Type B pancreatic cell (in vitro differentiated cells): ENCODE measurements at regions not wholly inside any gene's neighbourhood (a gene's known extent, or its start where the extent isn't known, plus 50 kb on each side); places are given as distances from the start of the nearest gene placed in this dataset.

Experiments
- DNase-seq: peaks from one replicate; pipeline ENCODE4 v3.0.0; 2021; ENCODE audit warnings: mixed read lengths; ENCODE audit not compliant: unreplicated experiment; ENCODE audit errors: extremely low spot score
- H3K27ac Mint-ChIP-seq: 2 replicates; pipeline ENCODE4 v1.8.0; 2021; ENCODE audit warnings: mild to moderate bottlenecking, mixed read lengths
- H3K27me3 Mint-ChIP-seq: 2 replicates; pipeline ENCODE4 v1.8.0; 2021; ENCODE audit warnings: mixed read lengths
- H3K36me3 Mint-ChIP-seq: 2 replicates; pipeline ENCODE4 v1.8.0; 2021; ENCODE audit warnings: mixed read lengths
- H3K4me1 Mint-ChIP-seq: one replicate; pipeline ENCODE4 v1.8.0; 2021; ENCODE audit warnings: mixed read lengths; ENCODE audit not compliant: unreplicated experiment
- H3K4me3 Mint-ChIP-seq: 2 replicates; pipeline ENCODE4 v1.8.0; 2021; ENCODE audit warnings: mild to moderate bottlenecking, mixed read lengths
- H3K9me3 Mint-ChIP-seq: 2 replicates; pipeline ENCODE4 v1.8.0; 2021; ENCODE audit warnings: mixed read lengths
- CTCF ChIP-seq: fragments of 200-600 bp; sonication (generic); conservative IDR thresholded peaks from 2 replicates; pipeline ENCODE4 v1.5.0; 2021; ENCODE audit warnings: antibody characterized with exemption, mild to moderate bottlenecking

GRCh38 chr11:123250892-123251656 is 56.0 kb upstream of the CLMP start:
- H3K9me3 Mint-ChIP-seq = no peaks in the 10 kb centered on the region
- no peak overlapping the region for H3K4me3 Mint-ChIP-seq
- peaks cover 29% of the 10 kb centered on the region for H3K4me1 Mint-ChIP-seq
- H3K27ac Mint-ChIP-seq = no peak overlapping the region
- no peak for TF ChIP-seq CTCF
- H3K27me3 Mint-ChIP-seq = peaks cover 13% of the 10 kb centered on the region
- DNase-seq = no peak
- no peaks in the 10 kb centered on the region for H3K36me3 Mint-ChIP-seq

DNA sequence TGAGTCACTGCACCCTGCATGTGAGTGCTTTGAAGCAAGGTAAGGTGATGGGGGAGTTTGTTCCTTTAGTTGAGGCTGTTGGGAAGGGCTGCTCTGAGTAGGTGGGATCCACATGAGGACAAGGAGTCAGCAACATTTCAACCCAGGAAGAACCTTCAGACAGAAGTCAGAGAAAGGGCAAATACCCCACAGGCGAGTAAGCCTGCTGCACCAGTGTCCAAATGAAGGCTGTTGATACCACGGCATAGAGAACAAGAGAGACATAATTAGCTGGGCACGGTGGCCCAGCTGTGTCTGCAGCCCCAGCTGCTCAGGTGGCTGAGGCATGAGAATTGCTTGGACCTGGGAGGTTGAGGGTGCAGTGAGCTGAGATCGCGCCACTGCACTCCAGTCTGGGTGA is 54.3 kb upstream of the CLMP start:
- H3K36me3 Mint-ChIP-seq = no peaks in the 10 kb centered on the region
- H3K4me3 Mint-ChIP-seq = no peak overlapping the region
- no peaks in the 10 kb centered on the region for H3K9me3 Mint-ChIP-seq

DNA sequence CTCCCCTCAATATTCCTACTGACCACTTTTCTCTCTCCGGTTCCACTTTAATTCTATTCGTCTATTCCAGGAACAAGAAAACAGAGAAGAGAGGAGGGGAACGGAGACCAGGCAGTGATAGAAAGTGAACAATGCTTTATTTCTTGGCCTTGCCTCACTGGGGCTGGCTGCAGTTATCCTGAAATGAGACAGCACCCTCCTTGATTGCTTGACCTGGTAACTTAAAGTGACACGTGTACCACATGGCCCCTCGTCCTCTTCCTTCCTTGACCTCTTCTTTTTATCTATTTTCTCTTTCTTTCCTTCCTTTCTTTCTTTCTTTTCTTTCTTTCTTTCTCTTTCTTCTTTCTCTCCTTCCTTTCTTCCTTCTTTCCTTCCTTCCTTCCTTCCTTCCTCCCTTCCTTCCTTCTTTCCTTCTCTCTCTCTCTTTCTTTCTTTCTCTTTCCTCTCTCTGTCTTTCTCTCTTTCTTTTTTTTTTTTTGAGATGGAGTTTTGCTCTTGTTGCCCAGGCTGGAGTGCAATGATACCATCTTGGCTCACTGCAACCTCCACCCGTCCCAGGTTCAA is 52.8 kb upstream of the CLMP start:
- Mint-ChIP-seq H3K27me3 (peaks cover 18% of the 10 kb centered on the region), H3K9me3 (no peaks in the 10 kb centered on the region), H3K4me3 (no peak overlapping the region), H3K36me3 (no peaks in the 10 kb centered on the region), H3K4me1 (peaks cover 28% of the 10 kb centered on the region), H3K27ac (no peak overlapping the region)
- DNase-seq = no peak
- no peak for TF ChIP-seq CTCF

More for the DNA sequence above, 54.3 kb upstream of the CLMP start:
- peaks cover 22% of the 10 kb centered on the region for H3K4me1 Mint-ChIP-seq
- TF ChIP-seq CTCF = no peak
- peaks cover 13% of the 10 kb centered on the region for H3K27me3 Mint-ChIP-seq
- DNase-seq = no peak
- H3K27ac Mint-ChIP-seq = no peak overlapping the region

- no peak for DNase-seq
- Mint-ChIP-seq H3K4me1 (peaks cover 28% of the 10 kb centered on the region), H3K9me3 (no peaks in the 10 kb centered on the region), H3K36me3 (no peaks in the 10 kb centered on the region), H3K27ac (peak overlapping the region; percentile 10), H3K4me3 (peak overlapping the region; percentile 57), H3K27me3 (peaks cover 16% of the 10 kb centered on the region)
- TF ChIP-seq CTCF = peak; percentile 38
These were observed 52.4 kb upstream of the CLMP start for GRCh38 chr11:123247496-123247799.

DNA sequence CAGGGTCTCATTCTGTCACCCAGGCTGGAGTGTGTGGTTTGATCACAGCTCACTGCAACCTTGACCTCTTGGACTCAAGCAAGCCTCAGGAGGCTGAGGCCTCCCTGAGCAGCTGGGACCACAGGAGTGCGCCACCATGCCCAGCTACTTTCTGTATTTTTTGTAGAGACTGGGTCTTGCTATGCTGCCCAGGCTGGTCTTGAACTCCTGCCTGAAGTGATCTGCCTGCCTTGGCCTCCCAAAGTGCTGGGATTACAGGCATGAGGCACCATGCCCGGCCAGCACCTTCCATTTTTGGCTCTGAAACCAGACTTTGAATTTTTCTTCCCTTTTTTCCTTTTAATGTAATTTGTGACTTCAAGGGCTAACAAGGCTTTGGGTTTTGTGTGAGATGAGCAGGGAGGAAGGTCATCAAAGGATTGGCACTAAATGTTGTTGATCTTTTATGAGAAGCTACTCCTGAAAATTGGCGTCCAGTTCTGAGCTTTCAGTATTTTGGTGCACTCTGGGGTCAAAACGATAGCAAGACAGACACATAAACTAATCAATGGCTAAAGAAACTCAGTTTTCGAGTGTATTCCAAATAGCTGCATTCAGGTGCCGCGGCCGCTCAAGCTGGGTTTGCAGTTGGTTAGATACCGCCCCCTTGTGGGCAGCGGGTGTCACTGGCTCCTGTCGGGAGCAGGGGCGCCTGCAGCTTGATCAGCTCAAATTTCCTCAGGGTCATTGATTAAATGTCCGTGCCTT is 51.9 kb upstream of the CLMP start:
- H3K4me1 Mint-ChIP-seq = peaks cover 28% of the 10 kb centered on the region
- TF ChIP-seq CTCF = peak; percentile 100
- no peaks in the 10 kb centered on the region for H3K36me3 Mint-ChIP-seq
- H3K9me3 Mint-ChIP-seq = no peaks in the 10 kb centered on the region
- DNase-seq = peak; percentile 88
- H3K27ac Mint-ChIP-seq = peak overlapping the region; percentile 10
- peak overlapping the region; percentile 57 for H3K4me3 Mint-ChIP-seq
- H3K27me3 Mint-ChIP-seq = peaks cover 13% of the 10 kb centered on the region
